ENCODE measurements at regions not wholly inside any gene's neighbourhood (a gene's known extent, or its start where the extent isn't known, plus 50 kb on each side); places are given as distances from the start of the nearest gene placed in this dataset.
"Not testable (repeated sequence)": the region's sequence is repeated elsewhere in the genome, so short reads cannot be mapped to it uniquely, and the experiment has no call there.

GRCh38 chr4:9110700-9111099 lies 59.5 kb upstream of the FAM90A26 start:
- DNase-seq = not testable (repeated sequence)

DNA sequence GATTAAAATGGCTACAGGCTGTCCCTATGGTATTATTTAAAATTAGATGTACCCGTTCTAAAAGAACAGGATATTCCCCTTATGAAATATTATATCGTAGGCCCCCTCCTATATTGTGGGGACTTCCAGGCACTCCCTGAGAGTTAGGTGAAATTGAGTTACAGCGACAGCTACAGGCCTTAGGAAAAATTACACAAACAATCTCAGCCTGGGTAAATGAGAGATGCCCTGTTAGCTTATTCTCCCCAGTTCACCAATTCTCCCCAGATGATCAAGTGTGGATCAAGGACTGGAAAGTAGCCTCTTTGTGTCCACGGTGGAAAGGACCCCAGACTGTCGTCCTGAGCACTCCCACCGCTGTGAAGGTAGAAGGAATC lies 67.1 kb upstream of the FAM90A26 start:
- DNase-seq = not testable (repeated sequence)

- DNase-seq = peak; percentile 28
Measured at GRCh38 chr4:9102471-9103147, 67.6 kb upstream of the FAM90A26 start.

DNA sequence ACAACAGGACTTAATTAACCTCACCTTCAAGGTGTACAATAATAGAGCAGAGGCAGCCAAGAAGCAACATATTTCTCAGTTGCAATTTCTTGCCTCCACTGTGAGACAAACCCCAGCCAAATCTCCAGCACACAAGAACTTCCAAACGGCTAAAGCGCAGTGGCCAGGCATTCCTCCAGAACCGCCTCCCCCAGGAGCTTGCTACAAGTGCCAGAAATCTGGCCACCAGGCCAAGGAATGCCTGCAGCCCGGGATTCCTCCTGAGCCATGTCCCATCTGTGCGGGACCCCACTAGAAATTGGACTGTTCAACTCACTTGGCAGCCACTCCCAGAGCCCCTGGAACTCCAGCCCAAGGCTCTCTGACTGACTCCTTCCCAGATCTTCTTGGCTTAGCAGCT lies 73.9 kb upstream of the FAM90A26 start:
- DNase-seq = not testable (repeated sequence)

- DNase-seq = not testable (repeated sequence)
Measured at GRCh38 chr4:9078796-9079195, 91.4 kb upstream of the FAM90A26 start.

DNA sequence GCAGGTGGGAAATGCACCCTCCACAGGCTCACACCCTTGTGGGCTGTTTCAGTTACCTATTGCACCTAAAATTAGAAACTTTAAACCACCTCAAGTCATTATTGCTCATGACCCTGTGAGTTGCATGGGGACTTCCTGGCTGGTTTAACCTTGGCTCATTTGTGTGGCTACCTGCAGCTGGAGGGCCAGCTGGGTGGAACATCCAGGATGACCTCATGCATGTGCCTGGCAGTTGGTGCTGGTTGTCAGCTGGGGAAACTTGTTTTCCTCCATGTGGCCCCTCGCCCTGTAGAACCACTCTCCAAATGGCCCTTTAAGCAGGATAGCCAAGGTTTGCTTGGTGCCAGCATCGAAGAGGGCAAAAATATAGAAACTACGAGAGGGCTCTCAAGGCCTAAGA lies 93.2 kb upstream of the FAM90A26 start:
- not testable (repeated sequence) for DNase-seq

DNA sequence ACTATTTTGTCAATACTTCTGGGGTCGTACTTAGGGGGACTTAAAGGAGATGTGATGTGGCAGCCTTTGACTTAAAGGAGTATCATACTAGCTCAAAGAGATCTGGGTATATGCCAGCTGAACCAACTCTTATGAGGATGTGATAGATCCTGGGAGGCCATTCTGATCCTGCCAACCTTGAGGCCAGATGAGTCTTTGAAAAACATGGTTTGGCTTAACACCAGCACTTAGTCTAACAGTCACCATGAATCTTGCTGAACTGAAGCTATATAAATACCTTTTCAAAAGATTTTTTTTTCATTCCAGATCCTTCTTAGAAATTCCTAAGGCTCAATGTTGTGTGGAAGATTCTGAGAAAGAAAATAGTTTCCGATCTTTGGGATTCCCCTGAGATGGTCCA lies 93.7 kb upstream of the FAM90A26 start:
- DNase-seq = not testable (repeated sequence)

DNA sequence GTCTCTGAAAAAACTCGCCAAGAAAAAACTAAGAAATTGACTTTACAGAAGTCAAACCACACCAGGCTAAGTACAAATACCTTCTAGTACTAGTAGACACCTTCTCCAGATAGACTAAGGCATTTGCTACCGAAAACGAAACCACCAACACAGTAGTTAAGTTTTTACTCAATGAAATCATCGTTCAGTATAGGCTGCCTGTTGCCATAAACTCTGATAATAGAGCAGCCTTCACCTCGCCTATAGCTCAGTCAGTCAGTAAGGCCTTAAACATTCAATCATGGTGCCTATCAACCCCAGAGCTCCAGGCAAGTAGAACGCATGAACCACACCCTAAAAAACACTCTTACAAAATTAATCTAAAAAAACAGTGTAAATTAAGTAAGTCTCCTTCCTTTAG lies 96.8 kb upstream of the FAM90A26 start:
- not testable (repeated sequence) for DNase-seq

DNA sequence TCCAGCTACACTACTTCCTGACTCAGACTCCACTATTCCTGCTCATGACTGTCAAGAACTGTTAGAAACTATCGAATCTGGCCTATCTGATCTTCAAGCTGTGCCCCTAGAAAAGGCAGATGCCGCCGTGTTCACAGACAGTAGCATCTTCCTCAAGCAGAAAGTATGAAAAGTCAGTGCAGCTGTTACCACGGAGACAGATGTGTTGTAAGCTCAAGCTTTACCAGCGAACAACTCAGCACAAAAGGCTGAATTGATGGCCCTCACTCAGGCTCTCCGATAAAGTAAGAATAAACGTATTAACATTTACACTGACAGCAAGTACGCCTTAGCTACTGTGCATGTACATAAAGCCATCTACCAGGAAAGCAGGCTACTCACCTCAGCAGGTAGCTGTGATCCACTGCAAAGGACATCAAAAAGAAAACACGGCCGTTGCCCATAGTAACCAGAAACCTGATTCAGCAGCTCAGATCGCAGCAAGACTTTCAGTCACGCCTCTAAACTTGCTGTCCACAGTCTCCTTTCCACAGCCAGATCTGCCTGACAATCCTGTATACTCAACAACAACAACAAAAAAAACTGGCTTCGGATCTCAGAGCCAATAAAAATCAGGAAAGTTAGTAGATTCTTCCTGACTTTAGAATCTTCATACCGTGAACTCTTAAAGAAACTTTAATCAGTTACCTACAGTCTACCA lies 97.5 kb upstream of the FAM90A26 start:
- DNase-seq = not testable (repeated sequence)

DNA sequence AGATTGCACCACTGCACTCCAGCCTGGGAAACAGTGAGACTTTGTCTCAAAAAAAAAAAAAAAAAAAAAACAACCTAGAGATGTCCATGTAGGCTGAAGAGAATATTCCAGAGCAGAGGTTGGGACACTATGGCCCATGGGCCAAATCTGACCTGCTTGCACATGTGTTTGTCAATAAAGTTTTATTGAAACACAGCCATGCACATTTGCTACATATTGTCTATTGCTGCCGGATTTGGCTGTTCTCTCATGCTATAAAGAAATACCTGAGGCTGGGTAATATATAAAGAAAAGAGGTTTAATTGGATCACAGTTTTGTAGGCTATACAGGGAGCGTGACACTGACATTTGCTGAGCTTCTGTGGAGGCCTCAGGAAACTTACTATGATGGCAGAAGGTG lies 102.3 kb upstream of the FAM90A26 start:
- DNase-seq = not testable (repeated sequence)

GRCh38 chr4:9063612-9064011 lies 106.6 kb upstream of the FAM90A26 start:
- not testable (repeated sequence) for DNase-seq

DNA sequence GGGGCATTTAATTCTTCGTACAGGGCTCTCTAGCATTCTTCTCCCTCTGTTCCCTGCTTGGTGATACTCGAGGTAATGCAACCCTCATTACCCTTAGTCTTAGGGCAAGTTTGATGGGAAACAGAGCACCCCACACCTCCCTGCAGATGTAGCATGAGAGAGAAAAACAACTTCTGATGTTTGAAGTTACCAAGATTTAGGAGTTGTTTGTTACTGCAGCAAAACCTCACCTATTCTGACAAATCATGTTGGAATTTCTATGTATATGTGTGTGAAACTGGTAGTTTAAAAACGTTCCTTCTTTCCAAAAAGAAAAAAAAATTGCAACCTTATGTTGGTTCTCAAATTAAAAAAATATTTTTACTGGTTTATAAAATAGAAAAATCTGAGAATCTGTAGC lies 145.3 kb upstream of the FAM90A26 start:
- not testable (repeated sequence) for DNase-seq

DNA sequence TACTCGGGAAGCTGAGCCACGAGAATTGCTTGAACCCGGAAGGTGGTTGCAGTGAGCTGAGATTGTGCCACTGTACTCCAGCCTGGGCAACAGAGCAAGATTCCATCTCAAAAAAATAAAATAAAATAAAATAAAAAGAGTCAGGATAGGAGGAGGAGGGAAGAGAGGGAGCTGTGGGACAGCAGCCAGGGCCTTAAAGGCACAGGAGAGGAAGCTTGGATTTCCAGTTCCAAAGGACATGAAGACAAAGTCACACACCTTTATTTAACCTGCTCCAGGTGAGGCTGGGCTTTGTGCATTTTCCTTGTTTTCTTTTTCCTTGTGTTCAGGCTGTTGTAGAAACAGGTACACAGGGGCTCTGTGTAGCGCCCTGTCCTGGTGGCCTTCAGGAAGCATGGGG lies 138.2 kb upstream of the HMX1 start:
- DNase-seq = not testable (repeated sequence)

DNA sequence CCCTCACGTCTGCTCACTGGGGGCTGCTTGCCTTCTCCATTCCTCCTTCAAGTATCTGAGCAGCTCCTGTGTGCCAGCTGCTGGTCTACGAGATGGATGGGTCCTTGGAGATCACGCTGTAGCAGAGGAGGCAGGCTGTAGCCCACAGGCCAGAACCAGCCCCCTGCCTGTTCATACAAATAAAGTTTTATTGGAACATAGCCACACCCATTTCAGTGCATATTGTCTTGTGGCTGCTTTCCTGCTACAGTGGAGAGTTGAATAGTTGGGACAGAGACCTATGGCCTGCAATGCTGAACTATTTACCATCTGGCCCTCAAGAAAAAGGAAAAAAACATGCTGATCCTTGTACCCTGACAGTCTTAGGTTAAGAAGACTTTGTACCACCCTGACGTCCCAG lies 136.8 kb upstream of the HMX1 start:
- not testable (repeated sequence) for DNase-seq

DNA sequence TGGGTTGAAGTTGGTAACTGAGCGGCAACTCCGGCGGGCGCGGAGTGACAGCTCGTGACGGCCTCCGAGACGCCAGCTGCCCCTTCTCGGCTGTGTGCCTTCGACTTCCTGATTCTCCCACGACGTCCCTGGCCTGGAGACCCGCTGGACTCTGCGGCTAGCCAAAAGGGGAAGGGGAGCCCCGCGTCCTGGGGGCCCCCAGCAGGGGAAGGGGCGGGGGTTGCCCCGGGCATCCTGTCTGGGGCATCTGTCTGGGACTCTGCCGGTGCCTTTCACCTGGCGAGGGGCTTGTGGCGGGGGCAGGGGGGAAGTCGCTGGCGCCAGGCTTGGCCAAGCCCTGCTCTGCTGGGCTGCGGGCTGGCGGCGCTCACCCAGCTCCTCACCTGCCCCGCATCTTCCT lies 129.5 kb upstream of the HMX1 start:
- not testable (repeated sequence) for DNase-seq

DNA sequence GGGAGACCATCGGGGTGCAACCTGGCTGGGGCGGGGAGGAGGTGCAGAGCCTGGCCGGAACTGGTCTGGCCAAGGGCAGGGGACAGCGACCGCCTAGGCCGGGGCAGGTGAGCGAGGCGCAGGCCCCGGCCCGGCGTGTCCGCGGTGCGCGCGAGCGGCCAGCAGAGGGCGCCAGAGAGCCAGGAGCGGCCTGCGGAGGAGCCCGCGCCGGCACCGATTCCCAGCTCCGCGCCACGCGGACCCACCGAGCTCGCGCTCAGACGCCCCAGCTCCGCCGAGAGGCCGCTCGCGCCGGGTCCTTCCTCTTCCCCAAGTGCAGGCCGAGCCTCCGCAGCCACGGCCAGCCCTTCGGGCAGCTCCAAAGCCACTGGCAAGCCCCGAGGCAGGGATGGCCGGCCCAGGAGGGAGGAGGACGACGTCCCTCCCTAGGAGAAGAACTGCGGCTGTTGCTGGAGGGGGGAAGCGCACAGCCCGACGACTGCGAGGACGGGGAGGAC lies 128.9 kb upstream of the HMX1 start:
- DNase-seq = peak; percentile 7

GRCh38 chr4:8992981-8993380 lies 121.3 kb upstream of the HMX1 start:
- not testable (repeated sequence) for DNase-seq

- not testable (repeated sequence) for DNase-seq
Measured at GRCh38 chr4:8991449-8991848, 119.8 kb upstream of the HMX1 start.

GRCh38 chr4:8990341-8990740 lies 118.7 kb upstream of the HMX1 start:
- DNase-seq = not testable (repeated sequence)

DNA sequence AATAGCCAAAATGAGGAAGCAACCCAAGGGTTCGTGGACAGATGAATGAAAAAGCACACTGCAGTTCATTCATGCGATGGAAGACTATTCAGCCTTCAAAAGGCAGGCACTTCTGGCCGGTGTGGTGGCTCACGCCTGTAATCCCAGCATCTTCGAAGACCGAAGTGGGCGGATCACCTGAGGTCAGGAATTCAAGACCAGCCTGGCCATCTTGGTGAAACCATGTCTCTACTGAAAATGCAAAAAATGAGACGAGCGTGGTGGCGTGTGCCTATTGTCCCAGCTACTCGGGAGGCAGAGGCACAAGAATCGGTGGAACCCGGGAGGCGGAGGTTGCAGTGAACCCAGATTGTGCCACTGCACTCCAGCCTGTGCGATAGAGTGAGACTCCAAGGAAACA lies 114.1 kb upstream of the HMX1 start:
- not testable (repeated sequence) for DNase-seq

- not testable (repeated sequence) for DNase-seq
Measured at GRCh38 chr4:8984641-8985040, 113.0 kb upstream of the HMX1 start.

DNA sequence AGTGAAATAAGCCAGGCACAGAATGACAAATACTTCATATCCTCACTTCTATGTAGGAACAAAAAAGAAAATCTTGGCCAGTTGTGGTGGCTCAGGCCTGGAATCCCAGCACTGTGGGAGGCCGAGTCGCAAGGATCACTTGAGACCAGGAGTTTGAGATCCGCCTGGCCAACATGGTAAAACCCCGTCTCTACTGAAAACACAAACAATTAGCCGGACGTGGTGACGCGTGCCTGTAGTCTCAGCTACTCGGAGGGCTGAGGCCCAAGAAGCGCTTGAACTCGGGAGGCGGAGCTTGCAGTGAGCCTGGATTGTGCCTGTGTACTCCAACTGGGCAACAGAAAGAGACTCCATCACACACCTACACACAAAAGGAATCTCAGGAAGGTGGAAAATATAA lies 112.3 kb upstream of the HMX1 start:
- not testable (repeated sequence) for DNase-seq

GRCh38 chr4:8976466-8977128 lies 105.0 kb upstream of the HMX1 start:
- not testable (repeated sequence) for DNase-seq

GRCh38 chr4:8972635-8973034 lies 101.0 kb upstream of the HMX1 start:
- DNase-seq = not testable (repeated sequence)
